RWPE1 (cell line): ENCODE measurements at regions not wholly inside any gene's neighbourhood (a gene's known extent, or its start where the extent isn't known, plus 50 kb on each side); places are given as distances from the start of the nearest gene placed in this dataset.

Source experiments
- CTCF ChIA-PET: fragments of 350-600 bp; sonication (Branson Sonifier 250); formaldehyde crosslinking; extraction: SDS; loops from one replicate; lab custom pipeline; 2021; lab: Yijun Ruan, JAX
- POLR2A ChIA-PET: fragments of 400-600 bp; formaldehyde crosslinking; extraction: SDS; loops from one replicate; lab custom pipeline; 2020; ENCODE audit warnings: antibody characterized with exemption; ENCODE audit not compliant: low non-redundant PET; lab: Yijun Ruan, JAX
- DNase-seq: peaks from one replicate; pipeline ENCODE4 v3.0.0; 2012; ENCODE audit warnings: low spot score
- H3K27ac ChIP-seq: fragments of 450-650 bp; 2 replicates; pipeline ENCODE4 v1.5.1; 2017
- CTCF ChIP-seq: fragments of 450-650 bp; conservative IDR thresholded peaks from 2 replicates; pipeline ENCODE4 v1.5.1; 2017; ENCODE audit warnings: low read depth, mild to moderate bottlenecking

GRCh38 chr4:24413311-24413784 lies 171.0 kb downstream of the DHX15 start:
- no peak for DNase-seq

GRCh38 chr4:24411806-24412205 lies 172.5 kb downstream of the DHX15 start:
- no peak overlapping the region for H3K27ac ChIP-seq
- DNase-seq, result no peak
- ChIA-PET CTCF (no interaction called here), POLR2A (no interaction called here)
- no peak for TF ChIP-seq CTCF

More at GRCh38 chr4:24413311-24413784, 171.0 kb downstream of the DHX15 start:
- POLR2A ChIA-PET, result no interaction called here
- CTCF ChIA-PET, result interaction anchor here (0.5 kb wide), 1 partner anchor 29 kb away, joined by 3 read pairs; no protein-coding TSS in a partner anchor
- TF ChIP-seq CTCF, result no peak
- no peak overlapping the region for H3K27ac ChIP-seq

- no peak overlapping the region for H3K27ac ChIP-seq
- TF ChIP-seq CTCF, result no peak
- ChIA-PET CTCF (interaction anchor here (0.6 kb wide), 1 partner anchor 127 kb away, joined by 6 read pairs; no protein-coding TSS in a partner anchor), POLR2A (no interaction called here)
- DNase-seq, result no peak
These were observed 173.1 kb downstream of the DHX15 start for GRCh38 chr4:24411299-24411698.

- no peak for TF ChIP-seq CTCF
- POLR2A ChIA-PET, result no interaction called here
- H3K27ac ChIP-seq, result no peak overlapping the region
- DNase-seq, result no peak
- CTCF ChIA-PET, result no interaction called here
These were observed 175.7 kb downstream of the DHX15 start for GRCh38 chr4:24408640-24409039.

- CTCF ChIA-PET, result no interaction called here
- H3K27ac ChIP-seq, result no peak overlapping the region
- POLR2A ChIA-PET, result no interaction called here
- DNase-seq, result no peak
- TF ChIP-seq CTCF, result no peak
These were observed 178.4 kb downstream of the DHX15 start for GRCh38 chr4:24405926-24406325.

- ChIA-PET POLR2A (no interaction called here), CTCF (no interaction called here)
- TF ChIP-seq CTCF, result no peak
- no peak for DNase-seq
- H3K27ac ChIP-seq, result no peak overlapping the region
These were observed 179.0 kb downstream of the DHX15 start for GRCh38 chr4:24405341-24405740.

GRCh38 chr4:24404281-24404680 lies 180.1 kb downstream of the DHX15 start:
- CTCF ChIA-PET, result no interaction called here
- no peak overlapping the region for H3K27ac ChIP-seq
- POLR2A ChIA-PET, result no interaction called here
- TF ChIP-seq CTCF, result no peak
- DNase-seq, result no peak
